NCI-H1694 (cell line): ENCODE measurements at regions not wholly inside any gene's neighbourhood (a gene's known extent, or its start where the extent isn't known, plus 50 kb on each side); places are given as distances from the start of the nearest gene placed in this dataset.
"Not testable (repeated sequence)": the region's sequence is repeated elsewhere in the genome, so short reads cannot be mapped to it uniquely, and the experiment has no call there.

Experiments
- DNase-seq: peaks from one replicate; lab custom pipeline; 2025; lab: John Stamatoyannopoulos, UW

- no peak for DNase-seq
Observed at GRCh38 chr18:2112435-2113045, 458.8 kb downstream of the METTL4 start.

GRCh38 chr18:2114289-2114688 is 457.0 kb downstream of the METTL4 start:
- no peak for DNase-seq

- DNase-seq, result no peak
Observed at GRCh38 chr18:2114765-2115164, 456.5 kb downstream of the METTL4 start.

- no peak for DNase-seq
Observed at GRCh38 chr18:2121224-2121623, 450.1 kb downstream of the METTL4 start.

- no peak for DNase-seq
Observed at GRCh38 chr18:2123077-2123476, 448.2 kb downstream of the METTL4 start.

GRCh38 chr18:2134364-2134763 is 436.9 kb downstream of the METTL4 start:
- no peak for DNase-seq

GRCh38 chr18:2135309-2135708 is 436.0 kb downstream of the METTL4 start:
- DNase-seq, result no peak

GRCh38 chr18:2138552-2138951 is 432.8 kb downstream of the METTL4 start:
- DNase-seq, result no peak

- DNase-seq, result no peak
Observed at GRCh38 chr18:2139691-2140090, 431.6 kb downstream of the METTL4 start.

GRCh38 chr18:2143636-2144035 is 427.7 kb downstream of the METTL4 start:
- DNase-seq, result no peak

- DNase-seq, result no peak
Observed at GRCh38 chr18:2144811-2145210, 426.5 kb downstream of the METTL4 start.

GRCh38 chr18:2146092-2146491 is 425.2 kb downstream of the METTL4 start:
- no peak for DNase-seq

GRCh38 chr18:2146754-2147153 is 424.6 kb downstream of the METTL4 start:
- no peak for DNase-seq

- DNase-seq, result no peak
Observed at GRCh38 chr18:2147476-2148230, 423.7 kb downstream of the METTL4 start.

GRCh38 chr18:2148823-2149222 is 422.5 kb downstream of the METTL4 start:
- no peak for DNase-seq

GRCh38 chr18:2150566-2150965 is 420.7 kb downstream of the METTL4 start:
- DNase-seq, result no peak

- DNase-seq, result no peak
Observed at GRCh38 chr18:2154278-2154677, 417.0 kb downstream of the METTL4 start.

GRCh38 chr18:2164644-2165550 is 406.4 kb downstream of the METTL4 start:
- DNase-seq, result no peak

- not testable (repeated sequence) for DNase-seq
Observed at GRCh38 chr18:2166876-2167275, 404.4 kb downstream of the METTL4 start.

- DNase-seq, result no peak
Observed at GRCh38 chr18:2168022-2168421, 403.3 kb downstream of the METTL4 start.

GRCh38 chr18:2169656-2170055 is 401.6 kb downstream of the METTL4 start:
- no peak for DNase-seq

- DNase-seq, result no peak
Observed at GRCh38 chr18:2171840-2172625, 399.3 kb downstream of the METTL4 start.
